Astrocyte of the cerebellum (primary cell): ENCODE measurements at regions not wholly inside any gene's neighbourhood (a gene's known extent, or its start where the extent isn't known, plus 50 kb on each side); places are given as distances from the start of the nearest gene placed in this dataset.

Experiments used
- DNase-seq: peaks from one replicate; pipeline ENCODE4 v3.0.0-alpha.2; 2011; ENCODE audit warnings: low read depth
- H3K4me3 ChIP-seq: 2 replicates; pipeline ENCODE4 v1.5.1; 2011; ENCODE audit warnings: mild to moderate bottlenecking, low read depth, low read length, moderate library complexity
- CTCF ChIP-seq: IDR thresholded peaks from 2 replicates; pipeline ENCODE4 v1.5.1; 2012; ENCODE audit warnings: low read length, low read depth, moderate library complexity, mild to moderate bottlenecking; ENCODE audit errors: missing control alignments
- in situ Hi-C: cut with HindIII; loops from 2 replicates; pipeline ENCODE4 v1.10.0; 2017; ENCODE audit warnings: low sequenced_read_pairs

- no peak overlapping the region for H3K4me3 ChIP-seq
- DNase-seq, result no peak
- in situ Hi-C loops, result no loop called here
- TF ChIP-seq CTCF, result no peak
These were observed 295.6 kb upstream of the BMP2 start for GRCh38 chr20:6471871-6472270.

- TF ChIP-seq CTCF, result no peak
- no peak overlapping the region for H3K4me3 ChIP-seq
- in situ Hi-C loops, result no loop called here
- DNase-seq, result no peak
These were observed 296.3 kb upstream of the BMP2 start for GRCh38 chr20:6471110-6471647.

GRCh38 chr20:6469695-6470094, 297.8 kb upstream of the BMP2 start:
- no peak for DNase-seq
- in situ Hi-C loops, result loop anchor here (5.0 kb wide), 1 partner anchor 42 kb away; no protein-coding TSS in a partner anchor

GRCh38 chr20:6468423-6469116, 298.9 kb upstream of the BMP2 start:
- TF ChIP-seq CTCF, result no peak
- in situ Hi-C loops, result loop anchor here (5.0 kb wide), 1 partner anchor 41 kb away; no protein-coding TSS in a partner anchor

More at GRCh38 chr20:6469695-6470094, 297.8 kb upstream of the BMP2 start:
- H3K4me3 ChIP-seq, result no peak overlapping the region
- TF ChIP-seq CTCF, result no peak

GRCh38 chr20:6467562-6467961, 299.9 kb upstream of the BMP2 start:
- TF ChIP-seq CTCF, result no peak
- in situ Hi-C loops, result loop anchor here (5.0 kb wide), 1 partner anchor 40 kb away; no protein-coding TSS in a partner anchor
- DNase-seq, result no peak
- no peak overlapping the region for H3K4me3 ChIP-seq

More at GRCh38 chr20:6468423-6469116, 298.9 kb upstream of the BMP2 start:
- no peak for DNase-seq
- H3K4me3 ChIP-seq, result no peak overlapping the region

- no peak overlapping the region for H3K4me3 ChIP-seq
- in situ Hi-C loops, result loop anchor here (5.0 kb wide), 1 partner anchor 39 kb away; no protein-coding TSS in a partner anchor
- TF ChIP-seq CTCF, result no peak
- DNase-seq, result no peak
These were observed 301.2 kb upstream of the BMP2 start for GRCh38 chr20:6466075-6466810.
